ENCODE measurements at regions not wholly inside any gene's neighbourhood (a gene's known extent, or its start where the extent isn't known, plus 50 kb on each side); places are given as distances from the start of the nearest gene placed in this dataset.
"Not testable (repeated sequence)": the region's sequence is repeated elsewhere in the genome, so short reads cannot be mapped to it uniquely, and the experiment has no call there.

DNA sequence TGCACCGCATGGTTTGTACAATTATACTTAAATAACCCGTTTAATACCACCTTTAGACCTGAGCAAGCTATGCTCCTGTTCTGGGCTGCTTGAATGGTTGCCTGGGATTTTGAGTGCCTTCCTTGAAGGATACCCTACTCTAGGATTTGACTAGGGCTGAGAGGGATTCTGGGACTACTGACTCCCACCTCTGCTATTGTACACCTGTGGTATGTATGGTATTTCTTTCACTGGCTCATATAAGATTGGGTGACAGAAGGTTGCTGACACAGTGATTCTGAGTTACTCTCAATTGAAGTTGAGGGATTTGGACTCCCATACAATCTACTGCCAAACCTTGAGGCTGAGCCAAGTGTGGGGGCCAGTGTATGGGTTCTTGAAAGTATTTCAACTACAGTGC, 494.4 kb upstream of the SEMA3D start:
- TF ChIP-seq CTCF (conservative IDR thresholded peaks at IDR 0.05) = no peak
- H3K4me1 Mint-ChIP-seq = no peaks in the 10 kb centered on the region
- H3K27me3 Mint-ChIP-seq (ENCODE audit: low read depth) = no peaks in the 10 kb centered on the region
- no peak overlapping the region for H3K4me3 Mint-ChIP-seq
- H3K9me3 Mint-ChIP-seq = peaks cover 11% of the 10 kb centered on the region
- no peak for DNase-seq (ENCODE audit: low read depth, low spot score)
- peaks cover 2% of the 10 kb centered on the region for H3K36me3 Mint-ChIP-seq (ENCODE audit: low read depth)
- no peak overlapping the region for H3K27ac Mint-ChIP-seq (ENCODE audit: unreplicated experiment)

DNA sequence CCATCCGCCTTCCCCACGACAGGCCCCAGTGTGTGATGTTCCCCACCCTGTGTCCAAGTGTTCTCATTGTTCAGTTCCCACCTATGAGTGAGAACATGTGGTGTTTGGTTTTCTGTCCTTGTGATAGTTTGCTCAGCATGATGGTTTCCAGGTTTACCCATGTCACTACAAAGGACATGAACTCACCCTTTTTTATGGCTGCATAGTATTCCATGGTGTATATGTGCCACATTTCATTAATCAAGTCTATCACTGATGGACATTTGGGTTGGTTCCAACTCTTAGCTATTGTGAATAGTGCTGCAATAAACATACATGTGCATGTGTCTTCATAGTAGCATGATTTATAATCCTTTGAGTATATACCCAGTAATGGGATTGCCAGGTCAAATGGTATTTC, 488.2 kb upstream of the SEMA3D start:
- not testable (repeated sequence) for H3K4me1 Mint-ChIP-seq; H3K27me3 Mint-ChIP-seq (ENCODE audit: low read depth); H3K27ac Mint-ChIP-seq (ENCODE audit: unreplicated experiment); H3K36me3 Mint-ChIP-seq (ENCODE audit: low read depth); DNase-seq (ENCODE audit: low read depth, low spot score); H3K4me3 Mint-ChIP-seq
- peaks cover 16% of the 10 kb centered on the region for H3K9me3 Mint-ChIP-seq

DNA sequence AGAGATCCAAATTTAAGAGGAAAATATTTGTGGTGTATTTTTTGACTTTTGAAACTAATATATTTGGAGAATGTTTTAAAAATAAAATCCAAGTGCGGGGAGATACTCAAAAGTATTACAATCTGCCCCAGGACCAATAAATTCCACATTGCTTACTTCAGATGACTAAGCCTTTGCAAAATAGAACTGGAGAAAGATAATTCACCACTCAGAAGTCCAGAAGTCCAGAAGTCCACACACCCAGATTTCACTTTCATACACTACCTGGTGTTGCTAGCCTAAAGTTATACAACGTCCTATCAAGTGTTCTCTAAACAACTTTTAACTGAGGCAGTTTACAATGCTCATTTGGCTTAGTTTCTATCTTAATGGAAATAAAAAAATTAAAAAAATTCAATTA, 487.0 kb upstream of the SEMA3D start:
- no peaks in the 10 kb centered on the region for H3K4me1 Mint-ChIP-seq
- no peak for DNase-seq (ENCODE audit: low read depth, low spot score)
- peaks cover 8% of the 10 kb centered on the region for H3K36me3 Mint-ChIP-seq (ENCODE audit: low read depth)
- H3K27ac Mint-ChIP-seq (ENCODE audit: unreplicated experiment) = no peak overlapping the region
- H3K4me3 Mint-ChIP-seq = no peak overlapping the region
- peaks cover 13% of the 10 kb centered on the region for H3K9me3 Mint-ChIP-seq
- H3K27me3 Mint-ChIP-seq (ENCODE audit: low read depth) = no peaks in the 10 kb centered on the region
- TF ChIP-seq CTCF (conservative IDR thresholded peaks at IDR 0.05) = no peak

DNA sequence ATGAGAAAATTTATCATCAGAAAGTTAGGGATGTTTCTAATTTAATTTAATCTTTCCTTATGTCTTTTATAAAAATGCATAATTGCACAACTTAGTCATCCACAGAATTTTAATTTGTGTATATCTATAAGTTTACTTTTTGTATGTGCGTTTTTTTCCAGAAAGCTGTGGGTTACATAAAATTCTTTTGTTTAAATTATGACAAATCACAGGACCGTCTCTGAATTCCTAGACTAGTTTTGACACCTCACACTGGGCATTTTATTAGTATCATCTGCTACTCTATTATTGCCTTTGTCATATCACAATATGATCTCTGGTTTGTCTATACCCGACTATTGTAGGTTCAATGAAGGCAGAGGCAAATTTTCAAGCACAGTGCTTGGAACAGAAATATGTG, 482.4 kb upstream of the SEMA3D start:
- H3K27me3 Mint-ChIP-seq (ENCODE audit: low read depth) = no peaks in the 10 kb centered on the region
- no peak overlapping the region for H3K27ac Mint-ChIP-seq (ENCODE audit: unreplicated experiment)
- peaks cover 3% of the 10 kb centered on the region for H3K36me3 Mint-ChIP-seq (ENCODE audit: low read depth)
- H3K9me3 Mint-ChIP-seq = peaks cover 3% of the 10 kb centered on the region
- H3K4me3 Mint-ChIP-seq = no peak overlapping the region
- no peak for TF ChIP-seq CTCF (conservative IDR thresholded peaks at IDR 0.05)
- H3K4me1 Mint-ChIP-seq = peaks cover 13% of the 10 kb centered on the region
- no peak for DNase-seq (ENCODE audit: low read depth, low spot score)

DNA sequence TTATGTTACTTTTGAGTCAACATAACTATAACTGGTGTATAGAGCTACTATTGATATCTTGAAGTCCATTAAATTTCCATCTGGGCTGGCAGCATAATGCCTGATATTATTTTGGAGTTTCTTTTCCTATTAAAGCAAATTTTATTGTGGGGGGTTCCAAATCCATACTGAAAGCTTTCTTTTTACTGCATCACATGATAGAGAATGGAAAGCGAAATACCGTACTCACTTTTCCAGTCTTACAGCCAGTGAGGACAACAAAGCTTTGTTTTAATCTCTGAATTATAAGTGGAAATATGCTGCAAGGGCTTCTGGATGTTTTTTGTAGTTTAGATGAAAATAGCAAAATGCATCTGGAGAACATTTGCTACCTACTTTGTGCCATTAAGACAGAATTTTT, 477.5 kb upstream of the SEMA3D start:
- no peak for TF ChIP-seq CTCF (conservative IDR thresholded peaks at IDR 0.05)
- no peaks in the 10 kb centered on the region for H3K36me3 Mint-ChIP-seq (ENCODE audit: low read depth)
- H3K27me3 Mint-ChIP-seq (ENCODE audit: low read depth) = no peaks in the 10 kb centered on the region
- peaks cover 14% of the 10 kb centered on the region for H3K4me1 Mint-ChIP-seq
- H3K4me3 Mint-ChIP-seq = no peak overlapping the region
- H3K27ac Mint-ChIP-seq (ENCODE audit: unreplicated experiment) = no peak overlapping the region
- no peaks in the 10 kb centered on the region for H3K9me3 Mint-ChIP-seq
- DNase-seq (ENCODE audit: low read depth, low spot score) = no peak

- H3K4me3 Mint-ChIP-seq = no peak overlapping the region
- H3K9me3 Mint-ChIP-seq = no peaks in the 10 kb centered on the region
- no peaks in the 10 kb centered on the region for H3K36me3 Mint-ChIP-seq (ENCODE audit: low read depth)
- no peak overlapping the region for H3K27ac Mint-ChIP-seq (ENCODE audit: unreplicated experiment)
- peaks cover 2% of the 10 kb centered on the region for H3K4me1 Mint-ChIP-seq
- no peaks in the 10 kb centered on the region for H3K27me3 Mint-ChIP-seq (ENCODE audit: low read depth)
- DNase-seq (ENCODE audit: low read depth, low spot score) = no peak
- no peak for TF ChIP-seq CTCF (conservative IDR thresholded peaks at IDR 0.05)
Measured at GRCh38 chr7:85659364-85659763, 472.5 kb upstream of the SEMA3D start.

All from neural crest cell (in vitro differentiated cells).